ENCODE measurements at regions not wholly inside any gene's neighbourhood (a gene's known extent, or its start where the extent isn't known, plus 50 kb on each side); places are given as distances from the start of the nearest gene placed in this dataset.

- peak; percentile 56 for DNase-seq
Observed at GRCh38 chr2:14401873-14402272, 230.6 kb upstream of the LRATD1 start.

- no peak for DNase-seq
Observed at GRCh38 chr2:14408695-14409094, 223.8 kb upstream of the LRATD1 start.

GRCh38 chr2:14417551-14417950 lies 215.0 kb upstream of the LRATD1 start:
- no peak for DNase-seq

GRCh38 chr2:14418115-14418514 lies 214.4 kb upstream of the LRATD1 start:
- DNase-seq, result no peak

- DNase-seq, result no peak
Observed at GRCh38 chr2:14420851-14421250, 211.7 kb upstream of the LRATD1 start.

GRCh38 chr2:14422426-14422825 lies 210.1 kb upstream of the LRATD1 start:
- no peak for DNase-seq

GRCh38 chr2:14423145-14423906 lies 209.2 kb upstream of the LRATD1 start:
- DNase-seq, result no peak

GRCh38 chr2:14424478-14425390 lies 207.8 kb upstream of the LRATD1 start:
- no peak for DNase-seq

GRCh38 chr2:14425869-14426268 lies 206.6 kb upstream of the LRATD1 start:
- no peak for DNase-seq

- DNase-seq, result no peak
Observed at GRCh38 chr2:14428056-14428455, 204.5 kb upstream of the LRATD1 start.

GRCh38 chr2:14433946-14434495 lies 198.5 kb upstream of the LRATD1 start:
- no peak for DNase-seq

- no peak for DNase-seq
Observed at GRCh38 chr2:14445670-14446069, 186.8 kb upstream of the LRATD1 start.

GRCh38 chr2:14448340-14448739 lies 184.2 kb upstream of the LRATD1 start:
- no peak for DNase-seq

- no peak for DNase-seq
Observed at GRCh38 chr2:14451312-14451711, 181.2 kb upstream of the LRATD1 start.

- DNase-seq, result no peak
Observed at GRCh38 chr2:14454202-14454601, 178.3 kb upstream of the LRATD1 start.

GRCh38 chr2:14459786-14460325 lies 172.7 kb upstream of the LRATD1 start:
- no peak for DNase-seq

GRCh38 chr2:14475994-14476393 lies 156.5 kb upstream of the LRATD1 start:
- DNase-seq, result no peak

GRCh38 chr2:14479486-14479885 lies 153.0 kb upstream of the LRATD1 start:
- DNase-seq, result no peak

GRCh38 chr2:14480120-14480519 lies 152.4 kb upstream of the LRATD1 start:
- DNase-seq, result no peak

- no peak for DNase-seq
Observed at GRCh38 chr2:14480906-14481305, 151.6 kb upstream of the LRATD1 start.

- DNase-seq, result peak; percentile 78
Observed at GRCh38 chr2:14492920-14493503, 139.5 kb upstream of the LRATD1 start.

GRCh38 chr2:14494759-14495158 lies 137.8 kb upstream of the LRATD1 start:
- no peak for DNase-seq

GRCh38 chr2:14501061-14501460 lies 131.5 kb upstream of the LRATD1 start:
- DNase-seq, result no peak

All from islet precursor cell (in vitro differentiated cells).